ENCODE measurements at regions not wholly inside any gene's neighbourhood (a gene's known extent, or its start where the extent isn't known, plus 50 kb on each side); places are given as distances from the start of the nearest gene placed in this dataset.

- no peak for TF ChIP-seq CTCF (conservative IDR thresholded peaks at IDR 0.05; ENCODE audit: low read depth, low read length)
- TF ChIP-seq EZH2 (IDR thresholded peaks at IDR 0.05; ENCODE audit: borderline replicate concordance, low read depth, low read length, poor library complexity, severe bottlenecking): no peak
Measured at GRCh38 chr3:14329842-14330241, 72.6 kb upstream of the SLC6A6 start.

All from A673 (cell line).